ENCODE measurements at regions not wholly inside any gene's neighbourhood (a gene's known extent, or its start where the extent isn't known, plus 50 kb on each side); places are given as distances from the start of the nearest gene placed in this dataset.

- no peak for TF ChIP-seq CTCF (IDR thresholded peaks at IDR 0.05; ENCODE audit: control insufficient read depth, extremely low read depth, insufficient read depth)
- no peak for DNase-seq (ENCODE audit: low read depth)
- no peak overlapping the region for H3K4me3 ChIP-seq (ENCODE audit: low read depth, low read length)
Measured at GRCh38 chr3:4138786-4139431, 164.3 kb upstream of the SETMAR start.

GRCh38 chr3:4139462-4140140, 163.6 kb upstream of the SETMAR start:
- no peak for TF ChIP-seq CTCF (IDR thresholded peaks at IDR 0.05; ENCODE audit: control insufficient read depth, extremely low read depth, insufficient read depth)
- no peak for DNase-seq (ENCODE audit: low read depth)
- H3K4me3 ChIP-seq (ENCODE audit: low read depth, low read length): no peak overlapping the region

GRCh38 chr3:4140921-4141320, 162.2 kb upstream of the SETMAR start:
- TF ChIP-seq CTCF (IDR thresholded peaks at IDR 0.05; ENCODE audit: control insufficient read depth, extremely low read depth, insufficient read depth): no peak
- no peak overlapping the region for H3K4me3 ChIP-seq (ENCODE audit: low read depth, low read length)
- no peak for DNase-seq (ENCODE audit: low read depth)

- TF ChIP-seq CTCF (IDR thresholded peaks at IDR 0.05; ENCODE audit: control insufficient read depth, extremely low read depth, insufficient read depth): no peak
- DNase-seq (ENCODE audit: low read depth): no peak
Measured at GRCh38 chr3:4147556-4148118, 155.5 kb upstream of the SETMAR start.

GRCh38 chr3:4149296-4149695, 153.9 kb upstream of the SETMAR start:
- TF ChIP-seq CTCF (IDR thresholded peaks at IDR 0.05; ENCODE audit: control insufficient read depth, extremely low read depth, insufficient read depth): no peak
- DNase-seq (ENCODE audit: low read depth): no peak
- no peak overlapping the region for H3K4me3 ChIP-seq (ENCODE audit: low read depth, low read length)

More at GRCh38 chr3:4147556-4148118, 155.5 kb upstream of the SETMAR start:
- H3K4me3 ChIP-seq (ENCODE audit: low read depth, low read length): no peak overlapping the region

- no peak overlapping the region for H3K4me3 ChIP-seq (ENCODE audit: low read depth, low read length)
- DNase-seq (ENCODE audit: low read depth): no peak
- no peak for TF ChIP-seq CTCF (IDR thresholded peaks at IDR 0.05; ENCODE audit: control insufficient read depth, extremely low read depth, insufficient read depth)
Measured at GRCh38 chr3:4150816-4151215, 152.4 kb upstream of the SETMAR start.
